Liver (tissue), 3 donors: ENCODE measurements at regions not wholly inside any gene's neighbourhood (a gene's known extent, or its start where the extent isn't known, plus 50 kb on each side); places are given as distances from the start of the nearest gene placed in this dataset.

Experiments
- GABPA ChIP-seq, 2 donors: IDR thresholded peaks in 1 of 2; conservative IDR thresholded peaks in 1 of 2; 2 replicates each; pipeline ENCODE4 v1.6.1; 2016; ENCODE audit warnings: antibody characterized with exemption in 2 of 2, mild to moderate bottlenecking in 1 of 2, moderate library complexity in 1 of 2
- JUND ChIP-seq, 2 donors: IDR thresholded peaks; 2 replicates each; pipeline ENCODE4 v1.6.1; 2016; ENCODE audit warnings: antibody characterized with exemption in 2 of 2
- MAX ChIP-seq: IDR thresholded peaks from 2 replicates; pipeline ENCODE4 v1.6.1; 2016; ENCODE audit warnings: antibody characterized with exemption
- TAF1 ChIP-seq: conservative IDR thresholded peaks from 2 replicates; pipeline ENCODE4 v1.6.1; 2016; ENCODE audit warnings: antibody characterized with exemption, mild to moderate bottlenecking
- TF ChIP-seq, protein P1 (sequence below): fragments of 150-350 bp; IDR thresholded peaks from 2 replicates; pipeline ENCODE4 v1.5.1; 2017; ENCODE audit warnings: improper control_type of control experiment, low read depth, low read length; ENCODE audit not compliant: missing input control
- donor health status: healthy.
- donor health status: healthy.

- TF ChIP-seq, protein P1, sequence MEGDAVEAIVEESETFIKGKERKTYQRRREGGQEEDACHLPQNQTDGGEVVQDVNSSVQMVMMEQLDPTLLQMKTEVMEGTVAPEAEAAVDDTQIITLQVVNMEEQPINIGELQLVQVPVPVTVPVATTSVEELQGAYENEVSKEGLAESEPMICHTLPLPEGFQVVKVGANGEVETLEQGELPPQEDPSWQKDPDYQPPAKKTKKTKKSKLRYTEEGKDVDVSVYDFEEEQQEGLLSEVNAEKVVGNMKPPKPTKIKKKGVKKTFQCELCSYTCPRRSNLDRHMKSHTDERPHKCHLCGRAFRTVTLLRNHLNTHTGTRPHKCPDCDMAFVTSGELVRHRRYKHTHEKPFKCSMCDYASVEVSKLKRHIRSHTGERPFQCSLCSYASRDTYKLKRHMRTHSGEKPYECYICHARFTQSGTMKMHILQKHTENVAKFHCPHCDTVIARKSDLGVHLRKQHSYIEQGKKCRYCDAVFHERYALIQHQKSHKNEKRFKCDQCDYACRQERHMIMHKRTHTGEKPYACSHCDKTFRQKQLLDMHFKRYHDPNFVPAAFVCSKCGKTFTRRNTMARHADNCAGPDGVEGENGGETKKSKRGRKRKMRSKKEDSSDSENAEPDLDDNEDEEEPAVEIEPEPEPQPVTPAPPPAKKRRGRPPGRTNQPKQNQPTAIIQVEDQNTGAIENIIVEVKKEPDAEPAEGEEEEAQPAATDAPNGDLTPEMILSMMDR, result no peak
- TF ChIP-seq TAF1 (no peak), GABPA (IDR thresholded peaks at IDR 0.05 in 1 of 2, conservative IDR thresholded peaks at IDR 0.05 in 1 of 2) (no peak), JUND (IDR thresholded peaks at IDR 0.05) (no peak), MAX (no peak)
Observed at GRCh38 chr5:3020426-3020825, 268.9 kb upstream of the IRX2 start.
